IMR-90 (cell line): ENCODE measurements at regions not wholly inside any gene's neighbourhood (a gene's known extent, or its start where the extent isn't known, plus 50 kb on each side); places are given as distances from the start of the nearest gene placed in this dataset.

Source experiments
- ATAC-seq: fragments of 200-7000 bp; cut with Tn5 transposase; 2 replicates; pipeline ENCODE4 v1.9.1; 2020; ENCODE audit warnings: low read depth, mild to moderate bottlenecking, moderate library complexity
- BruUV-seq: library from RNA; stranded (reverse); fragments of 400-500 nt; replicated peaks from 2 replicates; lab custom pipeline; 2021; lab: Mats Ljungman, UMichigan
- CTCF ChIA-PET: fragments of 300-600 bp; formaldehyde crosslinking; extraction: SDS; loops from one replicate; lab custom pipeline; 2021; ENCODE audit warnings: antibody characterized with exemption; lab: Yijun Ruan, JAX
- POLR2A ChIA-PET: fragments of 300-600 bp; sonication (Branson Sonifier 250); formaldehyde crosslinking; loops from one replicate; lab custom pipeline; 2022; ENCODE audit warnings: antibody characterized with exemption; ENCODE audit not compliant: unreplicated experiment; lab: Charles Lee
- DNase-seq: peaks from one replicate; pipeline ENCODE4 v3.0.0; 2013
- H2AFZ ChIP-seq: replicated peaks from 2 replicates; pipeline ENCODE3; 2013; ENCODE audit warnings: low read length, mild to moderate bottlenecking; ENCODE audit not compliant: poor library complexity
- H2AK5ac ChIP-seq: 2 replicates; pipeline ENCODE4 v1.6.1; 2013; ENCODE audit warnings: low read depth, low read length, inconsistent platforms
- H2AK9ac ChIP-seq: replicated peaks from 2 replicates; pipeline ENCODE3; 2013; ENCODE audit warnings: mild to moderate bottlenecking, low read depth, low read length, moderate library complexity; ENCODE audit not compliant: poor library complexity
- H2BK120ac ChIP-seq: 2 replicates; pipeline ENCODE4 v1.6.1; 2013; ENCODE audit warnings: low read depth, low read length, inconsistent platforms
- H2BK15ac ChIP-seq: 3 replicates; pipeline ENCODE4 v1.6.1; 2013; ENCODE audit warnings: low read depth, low read length, inconsistent platforms
- H2BK20ac ChIP-seq: 2 replicates; pipeline ENCODE4 v1.6.1; 2013; ENCODE audit warnings: low read depth, mild to moderate bottlenecking, inconsistent platforms, low read length, moderate library complexity
- H2BK5ac ChIP-seq: 2 replicates; pipeline ENCODE4 v1.6.1; 2013; ENCODE audit warnings: mild to moderate bottlenecking, low read depth, low read length, inconsistent platforms; ENCODE audit not compliant: poor library complexity, severe bottlenecking
- H3K14ac ChIP-seq: replicated peaks from 2 replicates; pipeline ENCODE4 v1.6.1; 2013; ENCODE audit warnings: low read depth, low read length, inconsistent platforms
- H3K18ac ChIP-seq: 2 replicates; pipeline ENCODE4 v1.6.1; 2013; ENCODE audit warnings: low read depth, low read length, control low read depth
- H3K23ac ChIP-seq: 2 replicates; pipeline ENCODE4 v1.6.1; 2013; ENCODE audit warnings: low read depth, low read length, inconsistent platforms
- H3K27ac ChIP-seq: 2 replicates; pipeline ENCODE4 v1.5.1; 2013; ENCODE audit warnings: mild to moderate bottlenecking, control low read depth, low read length; ENCODE audit not compliant: insufficient read depth
- H3K27me3 ChIP-seq: 2 replicates; pipeline ENCODE4 v1.6.1; 2013; ENCODE audit warnings: low read length; ENCODE audit not compliant: control insufficient read depth, insufficient read depth
- H3K36me3 ChIP-seq: 2 replicates; pipeline ENCODE4 v1.6.1; 2013; ENCODE audit warnings: low read length, mixed read lengths; ENCODE audit not compliant: control insufficient read depth, insufficient read depth
- H3K4ac ChIP-seq: 2 replicates; pipeline ENCODE4 v1.6.1; 2013; ENCODE audit warnings: low read depth, low read length, inconsistent platforms
- H3K4me1 ChIP-seq: 2 replicates; pipeline ENCODE4 v1.6.1; 2013; ENCODE audit warnings: low read length, mixed read lengths; ENCODE audit not compliant: control insufficient read depth, insufficient read depth
- H3K4me2 ChIP-seq: 2 replicates; pipeline ENCODE4 v1.6.1; 2013; ENCODE audit warnings: low read depth, mild to moderate bottlenecking, control low read depth, low read length, moderate library complexity
- H3K4me3 ChIP-seq: 2 replicates; pipeline ENCODE4 v1.5.1; 2013; ENCODE audit warnings: low read depth, mild to moderate bottlenecking, control low read depth, low read length, moderate library complexity; ENCODE audit not compliant: insufficient read depth
- H3K56ac ChIP-seq: 2 replicates; pipeline ENCODE4 v1.6.1; 2013; ENCODE audit warnings: low read length, inconsistent platforms; ENCODE audit not compliant: insufficient read depth; ENCODE audit errors: extremely low read depth
- H3K79me1 ChIP-seq, 2 experiments: 2 replicates each; pipeline ENCODE4 v1.6.1; 2013; ENCODE audit warnings: low read length in 2 of 2, inconsistent platforms in 1 of 2, low read depth in 1 of 2
- H3K9ac ChIP-seq: 2 replicates; pipeline ENCODE4 v1.6.1; 2013; ENCODE audit warnings: low read depth, low read length, control low read depth
- H3K9me1 ChIP-seq: 2 replicates; pipeline ENCODE4 v1.6.1; 2013; ENCODE audit warnings: low read length, inconsistent platforms; ENCODE audit not compliant: insufficient read depth
- H3K9me3 ChIP-seq: 2 replicates; pipeline ENCODE4 v1.6.1; 2013; ENCODE audit warnings: low read length; ENCODE audit not compliant: control insufficient read depth, insufficient read depth
- H4K20me1 ChIP-seq: 2 replicates; pipeline ENCODE4 v1.6.1; 2013; ENCODE audit warnings: low read length, inconsistent platforms; ENCODE audit not compliant: insufficient read depth
- H4K5ac ChIP-seq: 2 replicates; pipeline ENCODE4 v1.6.1; 2013; ENCODE audit warnings: mild to moderate bottlenecking, low read depth, low read length, control low read depth
- H4K8ac ChIP-seq, 2 experiments: 2 replicates each; pipeline ENCODE4 v1.6.1; 2013; ENCODE audit warnings: low read depth in 2 of 2, low read length in 2 of 2, control low read depth in 1 of 2, inconsistent platforms in 1 of 2
- H4K91ac ChIP-seq: 2 replicates; pipeline ENCODE4 v1.6.1; 2013; ENCODE audit warnings: low read depth, low read length, inconsistent platforms; ENCODE audit not compliant: insufficient read depth
- CEBPB ChIP-seq: IDR thresholded peaks from 2 replicates; pipeline ENCODE4 v1.6.1; 2012; ENCODE audit warnings: low read depth, low read length, improper control_type of control experiment
- CHD1 ChIP-seq: IDR thresholded peaks from 2 replicates; pipeline ENCODE4 v1.6.1; 2012; ENCODE audit warnings: low read depth, low read length, improper control_type of control experiment
- CTCF ChIP-seq: conservative IDR thresholded peaks from 2 replicates; pipeline ENCODE4 v1.5.1; 2012; ENCODE audit warnings: mild to moderate bottlenecking, low read depth, low read length, improper control_type of control experiment
- FOS ChIP-seq: fragments of 150-350 bp; IDR thresholded peaks from 2 replicates; pipeline ENCODE4 v1.6.1; 2016; ENCODE audit warnings: low read depth, low read length
- POLR2A ChIP-seq: IDR thresholded peaks from 2 replicates; pipeline ENCODE4 v1.6.1; 2012; ENCODE audit warnings: mild to moderate bottlenecking, low read depth, low read length
- RFX5 ChIP-seq: IDR thresholded peaks from 2 replicates; pipeline ENCODE4 v1.8.0; 2012; ENCODE audit warnings: low read depth, mild to moderate bottlenecking, low read length, moderate library complexity
- SMC3 ChIP-seq: fragments of 150-350 bp; IDR thresholded peaks from 2 replicates; pipeline ENCODE4 v1.6.1; 2016; ENCODE audit warnings: low read depth, mild to moderate bottlenecking, antibody characterized with exemption, low read length, moderate library complexity
- WGBS, 2 experiments: methylation state at CpG; one replicate each; pipeline versions ENCODE4 v1.1.5 to v1.1.7; 2013; ENCODE audit warnings: missing lambda C conversion rate in 2 of 2; ENCODE audit not compliant: insufficient read length in 1 of 2; ENCODE audit errors: extremely low coverage in 2 of 2; 5-methylcytosine and 5-hydroxymethylcytosine counted together
- dilution Hi-C: fragments of 300-500 bp; cut with HindIII; formaldehyde crosslinking; loops from one replicate; pipeline ENCODE4 v1.14.3; 2018; ENCODE audit warnings: low sequenced_read_pairs; ENCODE audit not compliant: unreplicated experiment
- in situ Hi-C: fragments of 300-500 bp; cut with MboI; formaldehyde crosslinking; loops from 3 replicates; pipeline ENCODE4 v1.14.3; 2019; ENCODE audit warnings: low sequenced_read_pairs, inconsistent platforms, mixed read lengths
- intact Hi-C: fragments of 100-400 bp; cut with micrococcal nuclease; formaldehyde crosslinking; loops from 2 replicates; pipeline ENCODE4 v1.10.0; 2022

GRCh38 chr7:32218741-32219288, 148.6 kb upstream of the PDE1C start:
- Histone ChIP-seq H2BK20ac (no peak overlapping the region), H4K91ac (no peak overlapping the region), H3K4me1 (no peaks in the 10 kb centered on the region), H3K9me1 (no peaks in the 10 kb centered on the region), H3K18ac (no peak overlapping the region), H2AFZ (no peak overlapping the region), H2AK5ac (no peak overlapping the region), H3K4me2 (no peak overlapping the region), H3K14ac (no peak overlapping the region), H3K4ac (no peak overlapping the region), H3K27me3 (peaks cover 4% of the 10 kb centered on the region), H3K4me3 (no peak overlapping the region), H2BK15ac (no peak overlapping the region), H4K5ac (no peak overlapping the region), H3K79me1 (no peaks in the 10 kb centered on the region), H2BK5ac (no peak overlapping the region), H3K9me3 (no peaks in the 10 kb centered on the region; the same call in 1 of the 2 replicates), H3K36me3 (no peaks in the 10 kb centered on the region), H3K27ac (no peak overlapping the region), H3K23ac (no peak overlapping the region), H2AK9ac (no peak overlapping the region), H4K20me1 (no peaks in the 10 kb centered on the region), H4K8ac (no peak overlapping the region), H2BK120ac (no peak overlapping the region), H3K56ac (no peak overlapping the region), H3K9ac (no peak overlapping the region)
- in situ Hi-C loops (loop anchor here (5.0 kb wide), 1 partner anchor 258 kb away; no protein-coding TSS in a partner anchor), dilution Hi-C loops (no loop called here), intact Hi-C loops (no loop called here)
- no TSS peak for BruUV-seq
- ChIA-PET POLR2A (no interaction called here), CTCF (no interaction called here)
- ATAC-seq: no peak
- DNase-seq: no peak
- WGBS, 2 experiments: no CpG with 5 or more reads among the region's 3 CpGs
- TF ChIP-seq CHD1 (no peak), POLR2A (no peak), SMC3 (no peak), RFX5 (no peak), FOS (no peak), CEBPB (no peak), CTCF (no peak)
